NCI-H774 (cell line): ENCODE measurements at regions not wholly inside any gene's neighbourhood (a gene's known extent, or its start where the extent isn't known, plus 50 kb on each side); places are given as distances from the start of the nearest gene placed in this dataset.

ENCODE experiments used
- DNase-seq: peaks from one replicate; lab custom pipeline; 2025; lab: John Stamatoyannopoulos, UW

DNA sequence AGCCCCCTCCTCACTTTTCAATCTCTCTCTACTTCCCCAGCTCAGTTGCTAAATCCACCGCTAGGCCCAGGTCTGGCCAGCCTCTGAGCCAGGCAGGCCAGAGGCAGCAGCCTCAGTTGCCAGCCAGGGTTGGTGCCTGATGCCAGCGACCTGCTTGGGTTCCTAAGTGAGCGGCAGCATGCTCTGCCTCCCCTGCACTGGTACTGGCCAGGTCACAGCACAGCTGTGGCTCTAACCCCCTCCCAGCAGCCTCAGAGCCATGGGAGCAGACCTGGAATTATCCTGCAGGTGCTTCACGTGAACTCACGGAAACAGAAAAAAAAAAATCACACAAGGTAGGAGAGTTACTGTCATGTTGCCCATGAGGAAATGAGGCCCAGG is 82.5 kb upstream of the ATF3 start:
- DNase-seq: no peak

- DNase-seq: no peak
Measured at GRCh38 chr1:212528501-212528900, 80.1 kb upstream of the ATF3 start.

DNA sequence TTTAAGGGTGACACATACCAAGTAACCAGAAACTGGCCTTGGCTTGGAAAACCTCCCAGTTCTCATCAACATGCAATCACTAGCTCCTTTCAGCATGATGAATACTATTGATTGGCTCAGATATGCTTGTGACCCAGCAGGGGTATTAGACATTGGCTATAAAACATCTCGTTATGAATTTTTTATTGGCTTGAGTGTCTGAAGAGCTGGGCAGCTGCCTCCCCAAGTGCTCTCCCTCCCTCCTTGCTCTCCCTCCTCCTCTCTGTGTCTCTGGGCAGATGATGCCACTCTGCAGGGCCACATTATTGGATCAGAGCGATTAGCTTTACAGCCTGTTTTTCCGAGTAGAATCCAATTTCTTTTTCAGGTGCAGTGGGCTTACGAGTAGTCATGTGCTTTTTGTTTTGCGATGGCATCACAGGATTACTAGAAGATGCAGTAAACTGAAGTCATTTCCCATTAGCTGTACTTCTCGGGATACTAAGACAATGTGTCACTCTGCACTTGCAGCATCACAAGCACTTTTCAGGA is 79.3 kb upstream of the ATF3 start:
- DNase-seq: no peak

DNA sequence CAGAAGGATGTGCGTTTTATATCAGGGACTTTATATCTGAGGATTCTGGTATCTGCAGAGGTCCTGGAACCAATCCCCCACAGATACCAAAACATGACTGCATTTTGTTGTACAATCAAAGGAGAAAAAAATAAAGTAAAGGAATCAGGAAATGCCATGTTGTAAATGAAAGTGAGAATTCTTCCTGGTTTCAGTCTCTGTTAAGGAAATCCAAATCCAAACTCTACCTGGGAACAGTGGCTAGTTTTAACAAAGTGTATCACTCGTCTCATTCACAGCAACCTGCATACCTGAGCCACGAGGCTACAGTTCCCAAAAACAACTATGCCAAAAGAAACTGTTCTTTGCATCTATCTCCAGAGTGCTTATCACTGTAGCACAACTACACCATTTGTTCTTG is 77.3 kb upstream of the ATF3 start:
- no peak for DNase-seq

GRCh38 chr1:212531796-212532195 is 76.8 kb upstream of the ATF3 start:
- no peak for DNase-seq

- DNase-seq: no peak
Measured at GRCh38 chr1:212532469-212533147, 76.0 kb upstream of the ATF3 start.

GRCh38 chr1:212533148-212533517 is 75.4 kb upstream of the ATF3 start:
- DNase-seq: no peak

- DNase-seq: no peak
Measured at GRCh38 chr1:212536586-212536985, 72.0 kb upstream of the ATF3 start.

DNA sequence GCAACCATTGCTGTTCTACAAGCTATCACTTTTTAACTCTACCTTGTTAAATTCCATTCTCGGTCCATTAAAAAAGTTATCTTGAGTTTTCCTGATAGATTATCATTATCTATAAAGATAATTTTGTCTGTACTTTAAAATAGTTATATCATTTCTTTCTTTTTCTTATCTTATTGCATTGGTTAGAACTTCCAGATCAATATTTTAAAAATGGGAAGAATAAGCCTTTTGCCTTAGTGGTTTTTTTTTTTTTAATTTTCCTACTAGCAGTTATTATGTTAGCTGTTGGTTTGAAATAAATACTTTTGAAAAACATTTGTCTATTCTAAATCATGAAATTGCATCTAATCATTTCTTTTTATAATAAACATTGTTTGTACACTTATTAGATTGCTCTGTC is 71.0 kb upstream of the ATF3 start:
- no peak for DNase-seq

DNA sequence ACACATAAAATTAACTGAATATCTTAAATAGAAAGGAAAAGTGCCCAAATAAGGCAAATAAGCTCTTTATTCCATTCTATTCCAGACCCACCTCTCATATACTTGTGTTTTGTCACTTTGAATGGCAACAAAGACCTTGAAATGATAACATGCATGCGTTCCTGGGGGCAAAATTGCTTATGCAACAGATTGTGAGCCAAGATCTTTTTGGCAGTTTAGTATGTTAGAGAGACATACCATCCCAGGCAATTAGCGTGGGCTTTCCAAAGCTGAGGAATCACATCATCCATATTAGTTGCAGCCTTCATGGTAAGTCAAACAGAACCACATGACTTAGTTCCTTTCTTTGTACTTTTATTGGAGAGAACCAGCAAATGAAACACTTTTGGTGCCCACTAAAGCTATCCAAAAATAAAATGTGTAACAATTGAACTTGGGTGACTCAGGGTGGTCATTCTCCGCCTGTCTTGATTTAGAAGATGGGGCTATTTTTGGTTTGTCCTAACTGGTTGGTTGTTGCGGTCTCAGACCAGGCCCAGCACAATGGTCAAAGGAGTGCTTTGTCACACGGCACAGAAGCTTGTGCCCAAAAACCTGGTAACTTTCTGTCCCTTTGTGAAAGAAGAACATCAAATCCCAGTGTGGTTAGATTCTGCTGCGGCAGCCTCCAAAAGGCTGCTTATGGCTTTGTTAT is 68.7 kb upstream of the ATF3 start:
- no peak for DNase-seq

DNA sequence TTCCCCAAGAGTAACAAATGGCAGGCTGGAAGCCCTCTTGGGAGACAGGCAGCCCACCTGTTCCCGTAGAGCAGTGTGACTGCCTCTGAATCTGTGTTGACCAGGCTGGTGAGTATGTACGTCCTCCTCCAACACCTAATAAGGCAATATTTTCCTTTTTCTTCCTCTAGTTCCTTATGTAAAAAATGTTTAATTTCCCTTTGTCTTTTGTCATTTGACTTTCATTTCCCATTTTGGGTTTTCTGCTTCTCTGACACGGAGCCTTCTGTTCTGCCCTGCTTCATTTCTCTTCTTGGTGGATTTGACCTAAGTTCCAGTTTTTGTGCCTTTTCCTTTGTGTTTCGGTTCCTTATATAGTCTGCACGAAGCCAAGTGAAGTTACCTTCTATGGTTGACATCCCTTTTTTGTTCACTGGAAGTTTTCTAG is 65.8 kb upstream of the ATF3 start:
- no peak for DNase-seq

DNA sequence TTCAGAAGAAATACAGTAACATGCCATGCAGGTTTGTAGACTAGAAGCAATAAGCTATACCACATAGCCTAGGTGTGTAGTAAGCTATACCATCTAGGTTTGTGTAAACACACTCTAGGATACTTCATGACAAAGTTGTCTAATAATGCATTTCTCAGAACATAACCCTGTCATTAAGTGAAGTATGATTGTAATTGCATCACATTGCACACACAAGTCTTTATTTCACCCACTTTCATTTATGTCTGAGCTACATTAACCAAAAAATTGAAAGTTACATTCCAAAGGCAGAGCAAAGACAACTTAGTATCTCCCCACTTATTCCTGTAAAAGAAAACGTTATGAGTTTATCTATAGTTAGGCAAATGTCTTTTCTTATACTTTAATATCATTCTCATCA is 64.5 kb upstream of the ATF3 start:
- DNase-seq: no peak

DNA sequence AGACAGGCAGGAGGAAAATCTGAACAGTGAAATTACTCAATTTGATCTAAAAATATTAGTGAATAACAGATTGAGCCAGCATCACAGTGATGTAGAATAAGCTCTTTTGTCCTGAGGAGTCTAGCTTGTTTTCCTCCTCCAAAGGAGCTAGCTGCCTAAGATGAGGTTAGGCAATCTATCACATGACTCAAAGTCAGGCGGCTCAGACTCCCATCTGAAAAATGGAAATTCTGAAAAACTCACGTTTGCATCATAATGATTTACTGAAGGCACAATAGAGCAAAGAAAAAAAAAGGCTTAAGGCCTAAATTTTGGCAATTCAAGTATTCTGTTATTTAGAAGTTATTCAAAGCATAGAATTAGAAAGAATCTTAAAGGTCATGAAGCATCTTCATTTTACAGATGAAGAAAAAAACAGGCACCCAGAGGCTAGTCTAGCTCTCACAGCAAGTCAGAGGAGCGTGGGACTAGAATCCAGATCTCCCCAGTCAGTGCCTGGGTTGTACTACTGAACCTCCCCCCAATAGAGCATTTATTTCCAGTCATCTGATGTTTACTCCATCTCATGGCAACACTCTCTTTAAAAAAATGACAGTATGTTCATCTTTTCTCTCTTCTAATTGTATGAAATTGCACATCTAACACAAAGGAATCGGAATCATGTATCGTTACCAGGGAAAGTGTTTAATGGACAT is 62.5 kb upstream of the ATF3 start:
- DNase-seq: no peak

DNA sequence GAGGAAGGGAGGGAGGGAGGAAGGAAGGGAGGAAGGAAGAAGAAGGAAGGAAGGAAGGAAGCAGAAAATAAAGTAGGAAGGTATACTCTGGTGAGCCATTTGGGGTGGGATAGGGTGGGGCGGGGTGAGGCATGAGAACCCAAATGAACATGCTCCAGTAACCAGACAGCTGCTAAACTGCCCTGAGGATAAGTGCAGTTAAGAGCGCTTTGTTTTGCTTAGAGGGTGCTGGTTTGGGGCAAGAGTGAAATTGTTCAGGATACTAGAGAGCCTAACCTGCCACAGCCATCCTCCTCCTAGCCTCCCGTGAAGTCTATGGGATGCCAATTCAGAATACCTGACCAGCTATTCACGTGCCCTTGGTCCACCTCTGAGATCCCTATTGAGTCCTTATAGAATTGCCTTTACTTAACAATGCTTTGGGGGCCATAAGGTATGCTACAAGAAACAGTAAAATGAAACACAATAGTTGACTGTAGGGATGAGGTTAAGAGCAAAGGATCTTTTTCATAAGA is 59.0 kb upstream of the ATF3 start:
- DNase-seq: no peak

- DNase-seq: no peak
Measured at GRCh38 chr1:212551929-212552328, 56.6 kb upstream of the ATF3 start.

- no peak for DNase-seq
Measured at GRCh38 chr1:212553676-212554075, 54.9 kb upstream of the ATF3 start.

DNA sequence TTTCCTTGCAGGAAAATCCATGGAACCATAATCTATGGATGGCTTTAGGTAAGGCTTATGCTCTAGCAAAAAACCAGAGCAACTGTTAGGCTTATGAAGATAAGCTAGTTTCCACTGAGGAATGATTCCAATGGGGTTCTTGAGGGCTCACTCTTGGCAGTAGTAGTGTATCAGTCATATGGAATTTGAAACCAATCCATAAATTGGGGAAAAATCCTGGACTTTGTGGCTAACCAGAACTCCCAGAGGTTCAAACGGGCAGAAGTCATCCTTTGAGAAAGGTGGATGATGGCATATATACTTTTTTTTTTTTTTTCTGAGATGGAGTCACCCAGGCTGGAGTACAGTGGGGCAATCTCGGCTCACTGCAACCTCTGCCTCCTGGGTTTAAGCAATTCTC is 54.2 kb upstream of the ATF3 start:
- no peak for DNase-seq

DNA sequence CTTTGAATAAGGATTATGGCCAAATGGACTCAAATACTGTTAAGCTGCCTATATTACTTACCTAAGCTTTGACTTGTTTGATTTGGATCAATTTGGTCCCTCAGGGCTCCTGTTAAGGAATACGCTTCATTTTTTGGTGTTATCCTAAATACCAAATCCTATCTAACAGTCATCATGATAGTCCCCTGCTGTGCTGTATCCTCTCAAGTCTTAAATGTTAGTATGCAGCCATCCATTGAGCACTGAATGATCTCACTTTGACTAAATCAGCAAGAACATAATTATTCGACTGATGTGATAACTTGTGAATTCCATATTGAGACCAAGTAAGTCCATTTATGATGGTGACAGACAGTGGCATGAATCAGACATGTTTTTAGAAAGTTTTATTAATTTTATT is 53.1 kb upstream of the ATF3 start:
- DNase-seq: no peak

- DNase-seq: no peak
Measured at GRCh38 chr1:212556822-212557549, 51.6 kb upstream of the ATF3 start.

DNA sequence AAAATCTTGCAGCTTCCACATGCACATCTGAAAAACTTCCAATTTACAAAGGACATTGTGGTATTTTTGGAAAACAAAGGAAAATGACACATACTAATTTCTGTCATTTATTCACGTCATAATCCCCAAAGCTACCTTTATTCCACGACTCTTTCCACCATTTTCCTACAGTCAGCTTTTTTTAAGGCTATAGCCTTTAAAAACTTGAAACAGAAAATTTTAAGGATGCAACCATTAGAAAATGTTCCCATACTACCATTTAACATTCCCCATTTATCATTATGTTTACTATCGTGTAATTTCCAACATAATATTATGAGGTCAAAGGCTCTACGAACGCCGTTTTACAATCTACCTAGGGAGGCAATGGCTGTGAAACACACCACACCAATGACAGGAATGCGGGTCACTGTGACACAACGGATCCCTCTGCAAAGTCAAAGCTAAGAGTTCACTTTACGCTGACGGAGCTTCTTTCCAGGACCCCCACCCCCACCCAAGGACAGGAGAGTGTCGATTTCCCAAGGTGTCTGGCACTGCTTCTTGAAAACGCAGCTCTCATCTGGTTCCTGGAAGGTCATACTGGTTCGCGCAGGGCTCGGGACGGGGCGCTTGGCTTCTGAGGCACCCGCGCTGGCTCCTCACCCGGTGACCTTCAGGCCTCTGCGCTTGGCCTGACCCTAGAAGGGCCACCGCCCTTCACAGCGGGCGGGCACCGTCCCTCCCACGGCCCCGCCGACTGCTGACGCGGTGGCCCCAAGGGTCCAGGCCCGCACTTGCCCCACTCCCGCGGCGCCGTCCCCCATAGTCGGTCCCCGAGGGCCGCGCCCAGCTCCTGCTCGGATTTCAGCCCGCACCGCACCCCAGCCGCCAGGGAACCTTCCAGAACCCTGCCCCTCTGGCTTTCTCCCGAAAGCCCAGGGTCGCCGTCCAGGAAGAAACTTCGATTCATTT is 50.5 kb upstream of the ATF3 start:
- no peak for DNase-seq
